Heart left ventricle (tissue), 16 donors: ENCODE measurements at regions not wholly inside any gene's neighbourhood (a gene's known extent, or its start where the extent isn't known, plus 50 kb on each side); places are given as distances from the start of the nearest gene placed in this dataset.

ENCODE experiments used
- ATAC-seq, 4 donors: fragments of 200-7000 bp; cut with Tn5 transposase; one replicate each; pipeline ENCODE4 v1.9.1; 2020 to 2022; ENCODE audit warnings: moderate library complexity in 4 of 4, mild to moderate bottlenecking in 3 of 4, moderate number of reproducible peaks in 1 of 4
- DNase-seq, 5 donors: peaks; one replicate each; pipeline ENCODE4 v3.0.0-alpha.2; 2020
- H3K27ac ChIP-seq, 12 donors: fragments of 200-600 bp; sonication (generic) in 4 of 12; one replicate each; pipeline versions ENCODE4 v1.5.0 to v1.8.0; 2016 to 2022; ENCODE audit warnings: mild to moderate bottlenecking in 2 of 12
- H3K27me3 ChIP-seq, 9 donors: fragments of 200-600 bp; sonication (generic) in 2 of 9; one replicate each; pipeline versions ENCODE4 v1.5.1 to v1.8.0; 2016 to 2022; ENCODE audit warnings: mild to moderate bottlenecking in 3 of 9
- H3K36me3 ChIP-seq, 9 donors: fragments of 200-600 bp; sonication (generic) in 2 of 9; one replicate each; pipeline versions ENCODE4 v1.5.0 to v1.8.0; 2018 to 2022; ENCODE audit warnings: mild to moderate bottlenecking in 2 of 9
- H3K4me1 ChIP-seq, 12 donors: fragments of 200-600 bp; sonication (generic) in 4 of 12; one replicate each; pipeline versions ENCODE4 v1.5.0 to v1.8.0; 2016 to 2022; ENCODE audit warnings: mild to moderate bottlenecking in 3 of 12
- H3K4me3 ChIP-seq, 12 donors: fragments of 200-600 bp; sonication (generic) in 4 of 12; one replicate each; pipeline versions ENCODE4 v1.5.0 to v1.8.0; 2017 to 2022; ENCODE audit warnings: mild to moderate bottlenecking in 9 of 12, moderate library complexity in 4 of 12
- H3K9me3 ChIP-seq, 12 donors: fragments of 200-600 bp; sonication (generic) in 4 of 12; one replicate each; pipeline versions ENCODE4 v1.5.0 to v1.8.0; 2016 to 2022; ENCODE audit warnings: mild to moderate bottlenecking in 1 of 12
- POLR2A ChIP-seq, 2 donors: fragments of 450-650 bp; IDR thresholded peaks; one replicate each; pipeline ENCODE4 v1.6.1; 2017; ENCODE audit warnings: antibody characterized with exemption in 2 of 2, mild to moderate bottlenecking in 2 of 2, moderate library complexity in 2 of 2
- WGBS, 4 donors: extraction: QIAGEN DNeasy Blood & Tissue Kit in 2 of 4; methylation state at CpG; one replicate each; pipeline versions ENCODE4 v1.1.5 to v1.1.7; 2013 to 2018; 5-methylcytosine and 5-hydroxymethylcytosine counted together
- intact Hi-C, 10 donors: fragments of 100-400 bp; cut with DNase I; formaldehyde crosslinking; loops; one replicate each; pipeline versions ENCODE4 v1.11.1 to v1.14.2; 2022
- TF ChIP-seq, protein P1 (sequence below), 12 donors: fragments of 200-600 bp; sonication (generic) in 4 of 12; IDR thresholded peaks; one replicate each; pipeline versions ENCODE4 v1.5.0 to v1.8.0; 2018 to 2022; ENCODE audit warnings: antibody characterized with exemption in 12 of 12, mild to moderate bottlenecking in 5 of 12
- donor health status: ischemic (EF 13 %, LVEDD 7.1; RV severe dilation, severe dysfunction).
- donor health status: healthy with polysubstance abuse.
- donor health status: DM: no; HTN: yes; CAD: no.
- donor health status: DM: no; HTN: no; CAD: no.
- donor health status: ischemic (EF 25% LVEDD 6.9; RV normal size, moderate dysfunction).
- donor health status: ischemic (EF 25% LVEDD 5.7; RV mildly dilated, moderate dysfunction).
- donor health status: healthy.
- donor health status: DM: yes; HTN: yes; CAD: no.
- donor health status: ischemic (EF 35%, LVEDD 5.7; RV mildly dilated, moderate dysfunction).
- donor health status: nonischemic (EF 11% LVEDD 7.7; RV severe dilation, severe dysfunction).
- donor health status: DM: yes; HTN: yes; CAD: no.
- donor health status: PGD.
- donor health status: ischemic (EF 29% LVEDD 5.4; RV normal size, mild dysfunction).
- donor health status: nonischemic (EF 23%, LVEDD 6.1; RV moderate dilation, normal function).

GRCh38 chr16:51445250-51445649, 294.2 kb upstream of the SALL1 start:
- Histone ChIP-seq H3K27me3 (peaks cover 0 to 35% (median 6%) of the 10 kb centered on the region in 9 donors), H3K9me3 (no peaks in the 10 kb centered on the region), H3K27ac (no peak overlapping the region), H3K4me3 (no peak overlapping the region), H3K4me1 (no peaks in the 10 kb centered on the region), H3K36me3 (no peaks in the 10 kb centered on the region)
- no peak for ATAC-seq
- DNase-seq: no peak
- intact Hi-C loops: no loop called here
- no peak for TF ChIP-seq POLR2A (IDR thresholded peaks at IDR 0.05)
- TF ChIP-seq, protein P1, sequence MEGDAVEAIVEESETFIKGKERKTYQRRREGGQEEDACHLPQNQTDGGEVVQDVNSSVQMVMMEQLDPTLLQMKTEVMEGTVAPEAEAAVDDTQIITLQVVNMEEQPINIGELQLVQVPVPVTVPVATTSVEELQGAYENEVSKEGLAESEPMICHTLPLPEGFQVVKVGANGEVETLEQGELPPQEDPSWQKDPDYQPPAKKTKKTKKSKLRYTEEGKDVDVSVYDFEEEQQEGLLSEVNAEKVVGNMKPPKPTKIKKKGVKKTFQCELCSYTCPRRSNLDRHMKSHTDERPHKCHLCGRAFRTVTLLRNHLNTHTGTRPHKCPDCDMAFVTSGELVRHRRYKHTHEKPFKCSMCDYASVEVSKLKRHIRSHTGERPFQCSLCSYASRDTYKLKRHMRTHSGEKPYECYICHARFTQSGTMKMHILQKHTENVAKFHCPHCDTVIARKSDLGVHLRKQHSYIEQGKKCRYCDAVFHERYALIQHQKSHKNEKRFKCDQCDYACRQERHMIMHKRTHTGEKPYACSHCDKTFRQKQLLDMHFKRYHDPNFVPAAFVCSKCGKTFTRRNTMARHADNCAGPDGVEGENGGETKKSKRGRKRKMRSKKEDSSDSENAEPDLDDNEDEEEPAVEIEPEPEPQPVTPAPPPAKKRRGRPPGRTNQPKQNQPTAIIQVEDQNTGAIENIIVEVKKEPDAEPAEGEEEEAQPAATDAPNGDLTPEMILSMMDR (IDR thresholded peaks at IDR 0.05): no peak
- WGBS, 4 donors: 60 to 79% (median 72%) methylated on average over 4 of the region's 4 CpGs

- Histone ChIP-seq H3K27ac (no peak overlapping the region), H3K4me3 (no peak overlapping the region), H3K9me3 (no peaks in the 10 kb centered on the region), H3K36me3 (no peaks in the 10 kb centered on the region), H3K4me1 (no peaks in the 10 kb centered on the region), H3K27me3 (peaks cover 0 to 39% (median 11%) of the 10 kb centered on the region in 9 donors)
- intact Hi-C loops: no loop called here
- ATAC-seq: no peak
- TF ChIP-seq, protein P1 (IDR thresholded peaks at IDR 0.05): no peak
- no peak for TF ChIP-seq POLR2A (IDR thresholded peaks at IDR 0.05)
- DNase-seq: no peak
- 75 to 86% (median 81%) methylated on average over 1 of the region's 1 CpG for WGBS, 4 donors
Measured at GRCh38 chr16:51443934-51444333, 292.9 kb upstream of the SALL1 start.

DNA sequence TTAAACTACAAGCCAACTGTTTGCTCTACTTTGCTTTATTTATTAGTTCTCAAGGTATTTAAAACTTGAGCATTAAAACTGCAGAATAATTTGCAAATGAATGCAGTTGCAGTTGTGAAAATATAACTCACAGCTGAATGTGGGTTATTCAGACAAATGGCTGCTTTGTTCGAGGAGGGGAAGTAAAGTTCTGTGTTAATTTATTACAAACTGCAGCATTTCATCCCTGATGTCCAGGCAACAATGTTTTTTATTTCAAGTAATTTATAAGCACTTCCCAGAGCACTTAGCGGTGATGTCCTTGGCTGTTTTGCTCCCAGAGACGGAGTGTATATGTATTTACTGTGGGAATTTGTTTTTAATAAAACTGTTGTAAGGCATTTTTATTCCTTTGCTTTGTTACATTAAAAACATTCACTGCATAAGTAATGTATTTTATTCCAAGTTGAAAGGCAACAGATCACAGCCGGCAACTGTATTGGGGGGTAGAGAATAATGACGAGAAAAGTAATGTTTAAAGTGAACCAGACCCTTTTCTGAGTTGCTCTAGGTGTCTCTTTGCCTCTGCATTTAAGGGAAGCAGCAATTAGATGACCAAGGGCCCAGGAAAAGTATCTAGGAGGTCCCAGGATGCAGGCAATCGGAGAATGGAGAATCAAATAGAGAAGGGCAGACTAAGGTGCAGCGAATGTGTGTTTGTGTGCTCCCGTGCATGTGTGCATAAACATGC, 291.2 kb upstream of the SALL1 start:
- intact Hi-C loops: no loop called here
- ATAC-seq (no peak), DNase-seq (no peak)
- TF ChIP-seq, protein P1 (IDR thresholded peaks at IDR 0.05): no peak
- TF ChIP-seq POLR2A (IDR thresholded peaks at IDR 0.05): no peak
- 59 to 64% (median 61%) methylated on average over 8 of the region's 8 CpGs for WGBS, 4 donors
- Histone ChIP-seq H3K4me1 (no peaks in the 10 kb centered on the region), H3K27me3 (peaks cover 0 to 37% (median 11%) of the 10 kb centered on the region in 9 donors), H3K27ac (no peak overlapping the region), H3K36me3 (no peaks in the 10 kb centered on the region), H3K9me3 (no peaks in the 10 kb centered on the region), H3K4me3 (no peak overlapping the region)

DNA sequence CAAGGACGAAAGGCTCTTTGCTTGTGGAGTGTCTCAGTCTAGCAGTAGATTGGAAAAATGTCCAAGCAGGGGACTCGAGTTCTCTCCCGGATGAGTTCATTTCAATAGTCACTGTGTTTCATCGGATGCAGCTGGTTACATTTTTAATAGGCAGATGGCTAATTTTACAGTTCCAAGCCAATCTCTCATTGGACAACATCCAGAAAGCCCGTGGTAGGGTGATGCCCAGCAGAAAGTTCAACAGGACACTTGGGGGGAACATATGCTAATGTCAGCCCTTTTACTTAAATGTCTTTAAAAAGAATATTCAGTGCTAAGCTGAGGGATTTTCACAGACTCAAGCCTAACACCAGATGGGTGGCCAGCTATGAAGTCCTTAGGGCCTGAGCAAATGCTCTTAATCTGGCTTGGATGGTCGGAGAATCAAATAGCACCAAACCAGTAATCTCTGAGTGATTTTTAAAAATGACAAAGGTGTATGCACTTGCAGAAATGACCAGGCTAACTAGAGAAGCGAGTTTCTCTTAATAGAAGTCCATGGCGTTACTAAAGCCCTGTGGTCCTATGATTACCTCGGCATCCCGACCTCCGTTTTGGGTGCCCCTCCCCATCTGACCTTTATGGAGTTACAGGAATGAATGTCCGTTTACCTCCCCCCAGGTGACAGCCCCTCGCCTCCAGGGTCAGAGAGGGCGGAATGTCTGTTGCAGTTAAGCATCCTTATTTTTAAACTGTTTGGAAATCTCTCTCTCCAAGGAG, 289.2 kb upstream of the SALL1 start:
- ATAC-seq (no peak), DNase-seq (no peak)
- no peak overlapping the region for H3K27ac ChIP-seq
- no peak for TF ChIP-seq POLR2A (IDR thresholded peaks at IDR 0.05)
- TF ChIP-seq, protein P1 (IDR thresholded peaks at IDR 0.05): no peak
- H3K4me1 ChIP-seq: no peaks in the 10 kb centered on the region
- no peaks in the 10 kb centered on the region for H3K36me3 ChIP-seq
- H3K9me3 ChIP-seq: no peaks in the 10 kb centered on the region
- H3K27me3 ChIP-seq: peaks cover 0 to 37% (median 11%) of the 10 kb centered on the region in 9 donors
- 16 to 23% (median 20%) methylated on average over 14 of the region's 14 CpGs for WGBS, 4 donors
- no peak overlapping the region for H3K4me3 ChIP-seq
- intact Hi-C loops: no loop called here
